ENCODE measurements at regions not wholly inside any gene's neighbourhood (a gene's known extent, or its start where the extent isn't known, plus 50 kb on each side); places are given as distances from the start of the nearest gene placed in this dataset.

- Histone ChIP-seq H3K27ac (replicated peaks) (no peak overlapping the region), H3K4me3 (replicated peaks; ENCODE audit: insufficient read depth, low read length) (no peak overlapping the region), H3K27me3 (ENCODE audit: insufficient read depth, poor library complexity, severe bottlenecking) (no peaks in the 10 kb centered on the region)
- DNase-seq (ENCODE audit: low read depth in 1 of 2, low spot score in 1 of 2) = no peak
- TF ChIP-seq REST (IDR thresholded peaks at IDR 0.05; ENCODE audit: insufficient replicate concordance, low read depth) = no peak
- TF ChIP-seq CTCF (IDR thresholded peaks at IDR 0.05; ENCODE audit: insufficient read depth, low read length) = no peak
- TF ChIP-seq POLR2AphosphoS5 (IDR thresholded peaks at IDR 0.05; ENCODE audit: low read depth) = no peak
- no peak for TF ChIP-seq GABPA (IDR thresholded peaks at IDR 0.05; ENCODE audit: low read depth)
- no peak for TF ChIP-seq SPI1 (IDR thresholded peaks at IDR 0.05; ENCODE audit: borderline replicate concordance, low read depth)
Measured at GRCh38 chr14:51548187-51548586, 103.5 kb upstream of the FRMD6 start.

GRCh38 chr14:51550636-51551035, 101.1 kb upstream of the FRMD6 start:
- H3K27me3 ChIP-seq (ENCODE audit: insufficient read depth, poor library complexity, severe bottlenecking) = no peaks in the 10 kb centered on the region
- no peak for DNase-seq (ENCODE audit: low read depth in 1 of 2, low spot score in 1 of 2)
- no peak overlapping the region for H3K4me3 ChIP-seq (replicated peaks; ENCODE audit: insufficient read depth, low read length)
- H3K27ac ChIP-seq (replicated peaks) = no peak overlapping the region
- TF ChIP-seq POLR2AphosphoS5 (IDR thresholded peaks at IDR 0.05; ENCODE audit: low read depth) (no peak), CTCF (IDR thresholded peaks at IDR 0.05; ENCODE audit: insufficient read depth, low read length) (no peak), GABPA (IDR thresholded peaks at IDR 0.05; ENCODE audit: low read depth) (no peak)

GRCh38 chr14:51552275-51552674, 99.4 kb upstream of the FRMD6 start:
- Histone ChIP-seq H3K27ac (replicated peaks) (no peak overlapping the region), H3K4me3 (replicated peaks; ENCODE audit: insufficient read depth, low read length) (no peak overlapping the region), H3K27me3 (ENCODE audit: insufficient read depth, poor library complexity, severe bottlenecking) (no peaks in the 10 kb centered on the region)
- TF ChIP-seq GABPA (IDR thresholded peaks at IDR 0.05; ENCODE audit: low read depth) (no peak), REST (IDR thresholded peaks at IDR 0.05; ENCODE audit: insufficient replicate concordance, low read depth) (no peak), CTCF (IDR thresholded peaks at IDR 0.05; ENCODE audit: insufficient read depth, low read length) (no peak), SPI1 (IDR thresholded peaks at IDR 0.05; ENCODE audit: borderline replicate concordance, low read depth) (no peak), POLR2AphosphoS5 (IDR thresholded peaks at IDR 0.05; ENCODE audit: low read depth) (no peak)
- DNase-seq (ENCODE audit: low read depth in 1 of 2, low spot score in 1 of 2) = no peak

- no peaks in the 10 kb centered on the region for H3K27me3 ChIP-seq (ENCODE audit: insufficient read depth, poor library complexity, severe bottlenecking)
- TF ChIP-seq REST (IDR thresholded peaks at IDR 0.05; ENCODE audit: insufficient replicate concordance, low read depth) (no peak), POLR2AphosphoS5 (IDR thresholded peaks at IDR 0.05; ENCODE audit: low read depth) (no peak), GABPA (IDR thresholded peaks at IDR 0.05; ENCODE audit: low read depth) (no peak), SPI1 (IDR thresholded peaks at IDR 0.05; ENCODE audit: borderline replicate concordance, low read depth) (no peak), CTCF (IDR thresholded peaks at IDR 0.05; ENCODE audit: insufficient read depth, low read length) (no peak)
- DNase-seq (ENCODE audit: low read depth in 1 of 2, low spot score in 1 of 2) = no peak
- no peak overlapping the region for H3K4me3 ChIP-seq (replicated peaks; ENCODE audit: insufficient read depth, low read length)
- H3K27ac ChIP-seq (replicated peaks) = no peak overlapping the region
Measured at GRCh38 chr14:51552768-51553404, 98.8 kb upstream of the FRMD6 start.
